ENCODE measurements at regions not wholly inside any gene's neighbourhood (a gene's known extent, or its start where the extent isn't known, plus 50 kb on each side); places are given as distances from the start of the nearest gene placed in this dataset. TPM values are rescaled to one million over a fixed set of nuclear protein-coding genes. Genes with fewer than 3 reads are reported as not detected.

Small RNAs in the stretch of these regions (small RNA-seq; reads per million reads assigned to genes)
- gene RPS17P11 (ENCODE audit: insufficient read depth), result not detected

Data from H1 (cell line).